ENCODE measurements at regions not wholly inside any gene's neighbourhood (a gene's known extent, or its start where the extent isn't known, plus 50 kb on each side); places are given as distances from the start of the nearest gene placed in this dataset.
"Not testable (repeated sequence)": the region's sequence is repeated elsewhere in the genome, so short reads cannot be mapped to it uniquely, and the experiment has no call there.

DNA sequence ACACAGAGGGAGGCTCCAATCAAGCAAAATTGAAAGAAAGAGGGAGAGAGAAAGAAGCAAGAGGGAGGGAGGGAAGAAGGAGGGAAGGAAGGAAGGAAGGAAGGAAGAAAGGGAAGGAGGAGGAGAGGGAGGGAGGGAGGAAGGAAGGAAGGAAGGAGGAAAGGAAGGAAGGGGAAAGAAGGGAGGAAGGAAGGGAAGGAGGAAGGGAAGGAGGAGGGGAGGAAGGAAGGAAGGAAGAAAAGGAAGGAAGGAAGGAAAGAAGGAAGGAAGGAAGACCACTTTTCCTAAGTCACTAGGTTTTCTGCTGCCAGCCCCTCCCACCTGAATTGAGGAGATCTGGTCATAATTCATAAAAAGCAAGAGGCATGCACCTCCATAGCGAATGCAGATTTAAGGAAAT lies 287.0 kb downstream of the SP3 start:
- no peak for DNase-seq

- no peak for DNase-seq
Observed at GRCh38 chr2:173680574-173680973, 284.6 kb downstream of the SP3 start.

DNA sequence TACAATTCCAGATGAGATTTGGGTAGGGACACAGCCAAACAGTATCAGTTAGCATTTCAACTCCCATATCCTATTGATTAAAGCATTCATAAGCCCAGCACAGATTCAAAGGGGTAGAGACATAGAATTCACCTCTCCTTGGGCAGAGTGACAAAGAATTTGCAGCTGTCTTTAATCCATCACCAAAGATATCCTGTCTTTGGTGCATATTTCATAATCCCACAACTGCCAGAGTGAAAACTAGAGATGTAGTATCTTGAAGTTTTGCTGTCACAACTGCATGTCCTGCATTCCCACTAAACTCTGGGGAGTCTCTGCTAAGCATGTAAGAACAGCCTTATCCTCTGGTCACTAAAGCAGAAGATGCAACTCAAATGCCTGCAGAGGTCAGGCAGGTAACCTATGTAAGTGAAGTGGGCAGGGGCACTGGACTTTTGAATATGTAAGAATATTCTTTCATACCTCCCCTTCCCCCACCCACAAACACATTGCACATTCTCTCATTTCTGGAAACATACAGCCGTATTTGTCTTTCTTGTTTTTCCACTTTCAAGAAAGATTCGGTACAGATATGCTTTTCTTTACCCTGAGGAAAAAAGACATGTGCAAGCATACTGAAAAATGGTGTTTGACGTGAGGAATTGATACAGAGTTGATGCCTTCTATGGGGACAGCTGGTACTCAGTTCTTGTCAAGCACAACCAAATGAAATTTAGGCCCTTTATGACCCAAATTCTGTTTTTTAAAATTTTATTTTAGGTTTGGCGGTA lies 283.1 kb downstream of the SP3 start:
- no peak for DNase-seq

GRCh38 chr2:173684896-173685459 lies 280.2 kb downstream of the SP3 start:
- no peak for DNase-seq

GRCh38 chr2:173690349-173690748 lies 274.8 kb downstream of the SP3 start:
- DNase-seq = no peak

DNA sequence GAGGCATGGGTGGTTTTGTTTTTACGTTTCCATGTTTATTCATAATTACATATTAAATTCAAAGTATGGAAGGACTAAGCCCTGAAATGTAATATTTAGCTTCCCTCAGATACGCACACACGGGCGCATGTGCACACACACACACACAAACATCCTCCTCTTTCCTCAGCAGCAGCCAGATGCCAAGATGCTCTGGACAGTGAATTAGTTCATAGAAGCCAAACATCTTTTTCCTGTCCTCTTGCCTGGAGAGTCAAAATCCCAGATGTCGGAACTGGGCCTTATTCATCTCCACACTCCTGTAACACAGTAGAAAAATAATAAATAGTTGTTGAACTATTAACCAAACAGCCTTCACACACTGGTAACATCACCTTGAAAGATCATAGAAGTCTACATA lies 273.1 kb downstream of the SP3 start:
- no peak for DNase-seq

- DNase-seq = no peak
Observed at GRCh38 chr2:173693044-173693589, 272.1 kb downstream of the SP3 start.

DNA sequence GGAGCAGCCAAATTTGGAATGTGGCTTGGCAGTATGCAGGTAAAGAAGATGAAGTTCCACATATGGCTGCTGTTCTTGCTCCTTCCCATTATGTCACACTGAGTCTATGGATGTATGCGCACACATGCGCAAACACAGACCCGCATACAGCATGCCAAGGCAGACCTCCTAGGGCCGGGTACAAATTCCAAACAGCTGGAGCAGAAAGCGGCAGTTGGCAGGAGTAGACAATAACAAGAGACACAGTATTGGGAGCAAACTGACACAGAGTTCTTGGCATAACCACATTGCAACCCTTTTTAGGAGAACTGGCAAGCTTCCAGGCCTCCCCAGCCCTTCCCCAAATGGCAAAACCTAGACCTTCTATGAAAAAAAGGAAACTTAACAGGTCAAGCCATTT lies 268.9 kb downstream of the SP3 start:
- DNase-seq = no peak

GRCh38 chr2:173697929-173698328 lies 267.2 kb downstream of the SP3 start:
- no peak for DNase-seq

GRCh38 chr2:173705656-173706055 lies 259.5 kb downstream of the SP3 start:
- DNase-seq = no peak

DNA sequence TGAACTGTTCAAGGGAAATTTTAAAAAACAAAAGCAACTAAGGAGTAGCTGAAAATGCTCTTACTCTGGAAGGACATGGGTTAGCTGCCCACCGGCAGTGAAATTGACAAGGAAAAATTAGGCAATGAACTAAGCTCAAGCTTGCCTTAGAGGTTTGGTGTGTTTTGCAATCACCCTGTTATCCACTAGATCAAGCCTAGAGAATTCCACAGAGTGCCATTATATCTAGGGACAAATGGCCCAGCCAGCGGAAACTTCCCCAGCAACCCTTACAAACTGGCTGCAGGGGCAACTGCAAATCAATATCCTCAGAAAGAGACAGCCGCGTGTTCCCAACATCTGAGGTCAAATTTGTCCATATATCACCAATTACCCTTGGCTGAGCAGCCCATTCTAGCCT lies 258.2 kb downstream of the SP3 start:
- DNase-seq = no peak

GRCh38 chr2:173708806-173709205 lies 256.4 kb downstream of the SP3 start:
- no peak for DNase-seq

GRCh38 chr2:173711816-173712215 lies 253.4 kb downstream of the SP3 start:
- DNase-seq = no peak

- DNase-seq = no peak
Observed at GRCh38 chr2:173713904-173714555, 251.1 kb downstream of the SP3 start.

- DNase-seq = no peak
Observed at GRCh38 chr2:173715441-173715840, 249.7 kb downstream of the SP3 start.

DNA sequence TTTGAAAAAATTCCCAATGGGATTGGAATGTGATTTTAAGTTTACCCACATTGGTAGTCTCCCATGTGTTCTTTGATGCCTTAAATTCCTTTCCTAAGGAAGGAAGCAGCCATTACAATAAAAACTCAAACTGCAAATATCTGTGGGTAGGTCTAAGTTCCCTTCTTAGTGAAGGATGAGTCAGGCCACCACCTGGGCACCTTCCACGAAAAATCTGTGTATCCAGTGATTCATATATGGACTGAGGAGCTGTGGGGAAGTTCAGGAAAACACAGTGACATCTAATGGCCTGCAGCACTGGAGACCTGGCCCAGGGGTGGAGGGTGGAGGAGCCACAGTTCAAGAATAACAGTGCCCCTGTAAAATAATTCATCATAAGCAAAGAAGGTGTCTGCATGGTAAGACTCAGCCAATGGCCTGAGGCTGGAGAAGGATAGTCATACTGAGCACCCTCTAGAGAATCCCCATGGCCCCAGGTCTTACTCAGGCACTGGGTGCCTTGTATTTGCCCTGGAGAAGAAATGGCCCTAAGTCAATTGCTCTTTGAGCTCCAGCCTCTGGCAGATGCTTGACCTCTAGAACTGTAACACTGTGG lies 248.6 kb downstream of the SP3 start:
- DNase-seq = no peak

DNA sequence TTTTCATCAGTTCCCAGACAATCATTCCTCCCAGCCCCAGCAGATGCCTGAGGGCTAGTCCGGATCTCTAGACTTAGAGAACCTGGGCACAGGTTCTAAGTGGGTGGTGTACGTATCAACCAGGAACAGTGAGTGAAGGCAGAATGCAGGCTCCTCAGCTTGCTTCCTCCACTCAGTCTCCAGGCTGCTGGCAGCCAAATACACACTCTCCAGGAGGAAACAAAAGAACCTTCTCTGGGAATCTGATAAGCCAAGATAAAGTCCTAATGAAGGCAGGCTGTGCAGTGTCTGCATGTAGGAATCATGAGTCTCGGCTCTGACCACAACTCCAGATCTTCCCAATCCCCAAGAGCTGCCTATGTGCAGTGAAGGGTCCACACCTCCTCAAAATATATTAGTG lies 245.7 kb downstream of the SP3 start:
- DNase-seq = no peak

DNA sequence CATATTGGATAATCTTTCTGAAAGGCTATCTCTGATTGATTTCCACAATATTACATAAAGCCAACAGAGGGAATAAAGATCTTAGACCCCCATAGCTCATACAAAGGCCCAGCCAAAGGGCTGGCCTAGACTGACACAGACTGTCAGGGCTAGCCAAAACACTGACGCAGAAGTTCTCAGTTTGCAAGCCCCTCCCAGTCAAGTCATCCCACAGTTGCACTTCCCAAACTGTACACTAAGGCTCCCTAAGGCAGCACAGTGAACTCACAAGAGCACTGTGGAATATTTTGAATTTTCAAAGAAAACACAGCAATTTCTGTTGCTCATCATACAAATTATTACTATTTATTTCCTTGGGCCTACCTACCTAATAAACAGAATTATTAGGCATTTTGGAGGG lies 244.9 kb downstream of the SP3 start:
- DNase-seq = no peak

DNA sequence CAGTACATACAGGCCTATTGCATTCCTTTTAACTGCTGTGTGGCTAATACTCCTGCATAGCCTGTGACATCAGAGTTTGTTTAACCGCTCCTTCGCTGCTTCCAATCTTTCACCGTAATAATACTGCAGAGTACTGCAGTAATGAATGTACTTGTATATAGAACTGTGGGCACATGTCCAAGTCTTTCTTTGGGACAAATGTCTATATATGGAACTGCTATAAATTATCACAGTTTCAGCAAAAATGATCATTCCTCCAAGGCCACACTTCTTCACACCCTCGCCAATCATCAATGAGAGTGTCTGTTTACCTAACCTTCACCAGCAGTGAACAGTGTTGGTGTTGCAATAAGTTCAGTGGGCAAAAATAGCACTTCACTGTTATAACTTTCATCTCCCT lies 230.4 kb downstream of the SP3 start:
- DNase-seq = no peak

GRCh38 chr2:173737954-173738575 lies 227.1 kb downstream of the SP3 start:
- not testable (repeated sequence) for DNase-seq

GRCh38 chr2:173739006-173739405 lies 226.2 kb downstream of the SP3 start:
- DNase-seq = no peak

GRCh38 chr2:173740639-173741038 lies 224.5 kb downstream of the SP3 start:
- no peak for DNase-seq

DNA sequence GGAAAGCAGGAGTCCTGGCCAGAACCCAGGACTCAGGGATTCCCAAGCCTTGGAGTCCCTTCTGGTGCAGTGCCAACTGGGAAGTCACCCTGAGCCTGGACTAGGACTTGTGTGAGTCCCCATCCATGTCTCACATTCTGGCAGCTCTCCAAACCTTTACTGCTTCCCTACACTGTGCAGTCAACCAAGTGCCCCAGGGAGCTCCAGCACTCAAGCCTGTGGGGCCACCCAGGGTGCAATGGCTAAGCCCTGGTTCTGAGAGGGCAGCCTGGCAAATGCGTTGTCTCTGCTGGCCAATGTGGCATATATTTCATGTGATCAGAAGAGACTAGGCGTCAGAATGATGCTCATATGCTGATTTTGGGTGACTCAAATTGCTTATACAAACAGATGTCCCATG lies 223.4 kb downstream of the SP3 start:
- DNase-seq = no peak
